ENCODE measurements at regions not wholly inside any gene's neighbourhood (a gene's known extent, or its start where the extent isn't known, plus 50 kb on each side); places are given as distances from the start of the nearest gene placed in this dataset.
"Not testable (repeated sequence)": the region's sequence is repeated elsewhere in the genome, so short reads cannot be mapped to it uniquely, and the experiment has no call there.

DNA sequence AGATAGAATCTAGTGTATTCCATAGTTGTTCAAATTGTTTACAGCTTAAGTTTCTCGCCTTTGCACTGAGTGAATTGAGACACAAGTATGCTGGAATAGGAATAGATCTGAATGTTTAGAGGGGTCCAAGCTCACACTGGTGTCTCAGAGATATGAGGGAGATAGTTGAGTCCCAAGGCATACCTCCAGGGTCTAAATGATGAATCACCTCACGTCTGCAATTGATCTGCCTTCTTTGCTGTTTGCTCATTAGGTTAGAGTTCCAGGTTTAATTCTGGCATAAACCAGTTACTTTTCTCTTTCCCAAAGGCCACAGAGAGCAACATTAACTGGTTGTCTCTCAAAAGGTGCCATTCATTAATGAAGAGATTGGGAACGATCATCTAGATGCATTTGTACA, 106.3 kb upstream of the MME start:
- no peak for DNase-seq

DNA sequence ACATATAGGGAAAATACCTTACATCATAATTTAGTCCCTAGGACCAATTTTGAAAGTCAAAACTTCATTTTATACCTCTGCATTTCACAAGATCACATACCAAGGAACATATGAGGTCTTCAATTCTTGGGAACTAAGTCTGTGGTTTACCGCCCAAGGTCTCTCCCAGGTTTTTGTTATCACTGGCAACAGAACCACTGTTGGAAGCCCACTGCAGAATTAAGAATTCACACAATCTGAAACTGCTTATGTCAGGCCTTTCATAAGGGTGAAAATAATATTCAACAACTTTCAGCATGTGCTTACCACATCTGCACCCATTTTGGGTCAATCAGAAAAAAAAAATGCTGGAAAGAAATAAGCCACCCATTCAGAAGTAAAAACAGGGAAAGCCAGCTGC, 107.2 kb upstream of the MME start:
- no peak for DNase-seq

DNA sequence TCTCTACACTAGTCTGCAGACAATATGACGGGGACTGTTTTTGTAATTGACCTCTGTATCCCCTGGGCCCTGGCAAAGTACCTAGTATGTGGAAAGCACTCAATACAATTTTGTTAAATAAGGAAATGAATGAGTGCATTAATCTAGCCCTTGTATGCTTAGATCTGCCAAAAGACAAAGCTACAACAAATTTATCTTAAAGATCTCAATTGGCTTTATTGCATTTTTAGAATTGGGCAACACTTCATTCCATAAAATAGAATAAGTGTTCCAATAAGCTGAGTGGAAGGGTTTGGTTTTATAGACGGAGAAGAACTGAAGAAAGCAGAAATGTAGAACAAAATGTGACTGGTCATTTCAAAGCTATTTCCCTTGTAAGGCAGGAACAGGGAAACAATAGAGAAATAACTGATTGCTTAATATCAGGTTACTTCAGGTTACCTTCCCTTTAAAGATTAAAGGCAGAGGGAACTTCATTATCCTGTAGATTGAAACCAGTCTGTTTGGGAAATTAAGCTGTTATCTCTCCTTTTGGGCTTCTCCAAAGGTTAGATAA, 108.3 kb upstream of the MME start:
- DNase-seq = peak; percentile 17 to 33

DNA sequence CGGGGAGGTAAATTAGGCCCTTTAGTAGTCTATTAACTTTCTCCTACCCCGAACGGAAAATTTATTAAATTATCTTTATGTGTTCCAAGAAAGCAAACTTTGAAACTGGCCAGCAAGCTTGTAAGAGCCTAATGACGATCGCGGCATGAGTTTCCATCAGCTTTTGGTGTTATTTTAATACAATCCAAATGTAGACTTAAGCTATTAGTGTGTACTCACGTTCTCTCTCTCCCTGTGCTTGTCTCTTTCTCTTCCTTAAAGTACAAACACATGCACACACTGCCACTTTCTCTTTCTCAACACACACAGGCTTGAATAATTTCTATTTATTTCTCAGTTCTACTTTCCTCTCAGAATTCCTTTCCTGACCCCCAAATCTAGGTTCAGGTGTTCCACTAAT, 108.8 kb upstream of the MME start:
- peak in 1 of 2 donors; percentile 5 for DNase-seq

DNA sequence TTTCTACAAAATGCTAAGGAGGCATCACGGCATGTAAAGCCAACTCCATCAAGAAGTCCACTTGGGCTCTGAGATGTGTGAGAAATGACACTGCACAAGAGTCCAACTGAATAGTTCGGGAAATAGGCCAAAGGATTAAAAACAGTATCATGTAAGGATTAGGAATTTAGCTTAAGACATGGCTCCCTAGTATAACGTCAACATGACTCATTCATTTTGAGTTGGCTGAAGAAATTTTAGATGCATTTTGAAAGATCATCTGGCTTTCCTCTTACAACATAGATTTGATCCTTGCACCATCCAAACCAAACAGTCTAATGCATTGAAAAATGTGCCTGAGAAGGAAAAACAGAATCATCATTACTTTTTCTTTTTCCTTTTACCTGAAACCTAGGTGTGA, 109.3 kb upstream of the MME start:
- peak; percentile 76 to 77 for DNase-seq

DNA sequence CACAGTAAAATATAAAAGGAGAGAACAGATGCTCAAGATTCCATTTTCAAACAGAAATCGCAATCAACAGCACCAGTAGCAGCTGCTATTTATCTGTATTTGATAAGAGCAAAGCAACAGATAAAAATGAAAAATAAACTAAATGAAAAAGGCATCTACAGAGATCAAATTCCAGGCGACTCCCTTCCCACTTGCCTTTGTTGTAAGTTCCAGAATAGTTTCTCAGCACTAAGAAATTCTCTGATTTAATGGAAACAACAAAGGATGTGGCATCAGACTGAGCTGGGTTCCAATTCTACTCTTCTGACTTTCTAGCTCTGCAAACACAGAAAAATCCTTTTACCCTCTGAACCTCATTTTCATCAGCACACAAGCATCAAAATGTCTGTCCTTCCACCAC, 110.8 kb upstream of the MME start:
- DNase-seq = no peak

DNA sequence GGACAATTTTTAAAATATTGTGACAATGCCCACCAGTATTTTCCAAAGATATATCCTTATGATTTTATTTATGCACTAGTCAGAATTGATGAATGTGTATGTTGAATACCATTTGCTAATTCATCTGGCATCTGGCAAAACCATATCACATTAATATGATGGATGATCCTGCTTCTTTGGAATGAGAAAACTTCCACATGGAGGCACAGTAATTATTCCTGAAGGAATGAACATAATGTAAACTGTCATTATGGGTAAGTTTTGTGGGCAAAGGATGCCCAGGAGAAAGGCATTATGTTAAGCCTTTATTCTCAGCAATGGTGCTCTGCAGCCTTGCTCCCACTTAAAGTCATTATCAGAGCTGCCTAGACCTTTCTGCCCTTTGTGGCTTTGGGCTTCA, 113.0 kb upstream of the MME start:
- DNase-seq = no peak

DNA sequence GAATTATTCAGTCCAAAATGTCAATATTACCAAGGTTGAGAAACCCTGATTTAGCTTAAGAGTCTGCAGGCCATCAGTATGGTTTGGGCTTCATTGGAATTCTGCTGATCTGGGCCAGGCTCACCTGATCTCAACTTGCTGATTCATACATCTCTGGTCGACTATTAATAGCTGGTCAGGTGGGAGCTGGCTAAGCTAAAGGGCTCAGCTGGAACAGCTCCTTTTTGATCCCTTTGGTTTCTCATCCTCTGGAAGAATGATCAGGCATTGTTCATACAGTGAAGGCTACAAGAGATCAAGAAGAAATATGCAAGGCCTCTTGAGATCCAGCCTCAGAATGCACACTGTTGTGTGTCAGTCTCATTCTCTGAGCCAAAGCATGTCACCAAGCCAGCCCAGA, 123.3 kb upstream of the MME start:
- no peak for DNase-seq

DNA sequence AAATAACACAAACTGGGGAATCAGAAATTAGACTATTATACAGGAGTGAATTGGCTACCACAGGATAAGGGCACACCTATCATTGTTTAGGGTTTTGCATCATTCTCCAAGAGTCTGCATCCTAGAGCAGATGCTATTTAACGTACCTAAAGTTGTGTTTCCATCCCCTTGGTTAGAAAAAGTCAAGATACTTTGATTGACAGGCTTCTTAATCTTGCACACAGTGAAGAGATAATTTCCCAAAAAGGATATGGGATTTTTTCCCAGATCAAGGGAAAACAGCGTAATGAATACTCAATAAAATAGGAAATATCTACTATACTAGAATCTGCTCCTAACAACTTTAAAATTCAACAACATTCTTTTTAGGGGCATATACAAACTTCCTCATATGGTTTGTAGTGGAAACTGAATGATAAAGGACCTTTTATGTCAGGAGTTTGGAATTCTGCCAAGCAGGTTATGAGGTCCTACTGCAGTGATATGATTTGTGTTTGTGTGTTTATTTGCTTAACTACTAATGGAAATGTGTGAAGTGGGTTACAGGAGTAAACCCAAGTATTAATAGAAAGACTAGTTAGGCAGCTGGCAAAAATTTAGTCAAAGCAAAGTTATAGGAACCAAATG, 124.1 kb upstream of the MME start:
- no peak for DNase-seq

DNA sequence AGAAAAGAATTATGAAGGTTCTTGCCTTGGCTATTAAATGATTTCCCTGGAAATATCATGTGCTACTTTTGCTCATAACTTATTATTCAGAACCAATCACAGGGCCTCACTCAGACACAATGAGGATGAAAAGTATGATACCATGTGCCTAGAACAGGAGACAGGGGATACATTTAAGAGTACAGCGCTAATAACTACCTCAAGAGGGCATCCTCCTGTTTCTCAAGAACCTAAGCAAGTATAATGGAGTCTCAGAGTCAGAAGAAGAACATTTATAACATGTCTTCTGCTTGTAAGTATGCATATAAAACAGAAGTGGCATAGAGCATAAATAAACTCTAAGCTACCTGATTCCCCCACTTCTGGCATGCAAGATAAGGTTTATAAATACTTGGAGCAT, 125.4 kb upstream of the MME start:
- peak; percentile 42 to 51 for DNase-seq

DNA sequence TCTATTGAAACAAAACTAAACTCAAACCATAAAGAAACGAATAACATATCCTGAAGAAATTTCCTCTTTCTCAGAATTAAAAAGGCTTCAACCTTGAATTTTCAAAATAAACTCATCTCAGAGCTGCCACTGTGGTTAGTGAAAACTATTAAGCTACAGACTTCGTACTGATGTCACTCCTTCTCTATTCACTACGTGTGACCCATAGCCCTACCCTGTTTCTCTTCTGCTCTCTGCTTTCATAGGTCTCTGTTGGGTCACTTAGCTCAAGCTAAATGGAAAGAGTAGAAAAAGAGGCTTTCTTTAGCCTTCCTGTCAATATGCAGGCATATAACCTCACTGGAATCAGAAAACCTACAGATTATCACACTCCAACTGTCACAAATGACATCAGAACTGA, 126.6 kb upstream of the MME start:
- DNase-seq = no peak

DNA sequence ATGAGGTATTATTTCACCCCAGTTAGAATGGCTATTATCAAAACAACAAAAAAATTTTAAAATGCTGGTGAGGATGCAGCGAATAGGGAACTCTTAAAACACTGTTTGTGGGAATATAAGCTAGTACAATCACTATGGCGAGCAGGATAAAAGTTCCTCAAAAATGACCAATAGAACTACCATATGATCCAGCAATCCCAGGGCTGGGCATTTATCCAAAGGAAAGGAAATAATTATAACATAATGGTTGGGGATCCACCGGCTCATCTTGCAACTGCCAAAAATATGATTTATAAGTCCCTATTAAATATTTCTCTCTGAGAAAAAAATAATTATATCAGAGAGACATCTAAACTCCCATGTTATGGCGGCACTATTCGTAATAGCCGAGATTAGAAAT, 127.6 kb upstream of the MME start:
- no peak for DNase-seq

DNA sequence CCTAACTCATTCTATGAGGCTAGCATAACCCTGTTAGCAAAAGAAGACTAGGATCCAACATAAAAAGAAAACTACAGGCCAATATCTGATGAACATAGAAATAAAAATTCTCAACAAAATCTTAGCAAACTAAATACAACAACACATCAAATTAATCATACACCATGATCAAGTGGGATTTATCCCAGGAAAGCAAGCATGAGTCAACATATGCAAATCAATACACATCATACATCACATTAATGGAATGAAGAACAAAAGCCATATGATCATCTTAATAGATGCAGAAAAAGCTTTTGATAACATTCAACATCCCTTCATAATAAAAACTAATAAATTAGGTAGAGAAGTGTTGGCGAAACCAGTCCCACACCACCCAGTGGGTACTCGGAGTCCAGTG, 136.1 kb upstream of the MME start:
- DNase-seq = no peak

DNA sequence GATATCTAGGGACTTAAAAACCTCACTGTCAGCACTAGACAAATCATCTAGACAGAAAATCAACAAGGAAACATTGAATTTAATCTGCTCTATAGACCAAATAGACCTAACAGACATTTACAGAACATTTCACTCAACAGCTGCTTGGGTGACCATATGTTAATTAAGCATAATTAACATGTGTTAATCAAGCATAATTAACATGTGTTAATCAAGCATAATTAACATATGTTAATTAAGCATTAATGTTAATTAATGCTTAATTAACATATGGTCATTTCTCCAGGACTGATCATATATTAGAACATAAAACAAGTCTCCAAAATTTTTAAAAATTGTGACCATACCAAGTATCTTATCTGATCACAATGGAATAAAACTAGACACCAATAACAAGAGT, 137.3 kb upstream of the MME start:
- DNase-seq = no peak

DNA sequence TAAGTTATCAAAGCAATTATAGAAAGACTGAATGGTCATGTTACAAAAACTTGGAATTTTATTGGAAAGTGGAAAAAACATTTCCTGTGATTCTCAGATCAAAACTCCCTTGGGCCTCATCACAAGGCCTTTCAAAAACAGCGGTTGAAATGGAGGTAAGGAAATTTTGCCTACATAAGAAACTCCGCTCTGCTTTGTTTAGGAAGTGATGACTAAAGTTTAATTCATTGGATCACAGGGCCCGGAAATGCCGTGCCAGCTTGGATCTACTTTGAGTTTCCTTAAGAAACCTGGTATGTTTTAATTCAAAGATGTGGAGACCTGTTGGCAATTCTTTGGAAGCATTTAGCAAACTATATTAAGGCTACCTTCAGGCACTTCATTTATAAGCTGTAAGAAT, 143.9 kb upstream of the MME start:
- no peak for DNase-seq

DNA sequence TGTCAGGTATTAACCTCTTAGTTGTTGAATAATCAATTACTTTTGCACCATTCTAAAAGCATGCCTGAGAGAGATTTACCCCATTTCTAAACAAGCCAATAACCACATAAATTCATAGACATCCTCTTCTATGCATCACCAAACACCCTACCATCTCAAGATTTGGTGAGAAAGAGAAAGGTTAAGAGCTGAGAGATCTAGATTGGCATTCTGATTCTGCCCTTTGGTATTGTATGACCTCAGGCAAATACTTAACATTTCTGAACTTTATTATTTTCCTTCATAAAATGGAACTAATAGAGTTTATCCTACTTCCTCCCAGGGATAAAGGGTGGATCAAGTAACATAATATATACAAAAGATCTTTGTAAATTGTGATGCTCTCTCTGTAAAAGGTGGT, 146.5 kb upstream of the MME start:
- DNase-seq = no peak

DNA sequence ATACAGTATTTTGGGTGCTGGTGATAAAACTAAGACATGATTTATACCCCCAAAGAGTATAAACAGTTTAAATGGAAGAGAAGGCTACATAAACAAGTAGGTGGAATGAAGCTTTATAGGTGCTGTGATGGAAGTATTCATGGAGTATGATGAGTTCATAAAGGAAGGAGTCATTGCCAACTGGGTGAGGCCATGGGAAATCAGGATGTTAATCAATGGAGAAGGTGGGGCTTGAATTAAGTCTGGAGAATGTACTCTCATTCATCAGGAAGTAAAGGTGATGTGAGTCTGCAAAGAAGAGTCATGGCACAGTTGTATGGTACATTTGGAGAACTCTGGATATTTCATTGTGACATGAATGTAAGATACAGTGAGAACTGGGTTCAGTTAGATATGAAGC, 147.5 kb upstream of the MME start:
- no peak for DNase-seq

DNA sequence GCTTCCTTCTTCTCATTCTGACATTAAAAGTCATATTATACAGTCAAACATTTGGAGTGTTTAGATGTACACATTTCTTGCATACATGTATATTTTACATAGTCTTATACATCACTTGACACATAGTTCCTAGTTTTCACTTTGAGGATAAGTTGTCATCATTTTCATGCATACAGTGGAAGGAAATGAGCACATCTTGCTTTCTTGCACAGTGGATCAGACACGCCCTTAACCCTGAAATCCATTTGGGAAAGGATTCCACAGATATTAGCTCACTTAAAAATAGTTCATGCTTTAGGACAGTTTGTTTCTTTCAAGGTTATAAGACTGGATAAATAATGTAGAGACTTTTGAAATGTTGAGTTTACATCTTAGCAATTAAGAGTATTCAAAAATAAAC, 148.6 kb upstream of the MME start:
- DNase-seq = no peak

DNA sequence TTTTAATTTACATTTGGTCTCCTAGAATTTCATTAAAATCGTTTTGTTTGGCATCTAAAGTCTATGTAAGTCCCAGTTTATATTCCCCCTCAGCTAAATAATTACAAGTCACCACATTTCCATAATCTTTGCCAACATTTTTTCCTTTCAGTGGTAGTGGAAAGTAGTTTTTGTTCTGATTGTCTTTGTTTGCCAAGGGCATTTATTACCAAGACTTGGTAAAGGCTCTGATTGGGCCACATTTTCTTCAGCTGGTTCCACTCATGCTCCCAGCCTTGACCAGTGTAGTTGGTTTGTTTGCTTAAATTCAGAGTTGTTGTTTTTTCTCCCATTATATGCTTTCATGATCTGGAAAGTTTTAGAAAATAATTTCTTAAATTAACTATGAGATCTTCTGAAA, 153.4 kb upstream of the MME start:
- no peak for DNase-seq

DNA sequence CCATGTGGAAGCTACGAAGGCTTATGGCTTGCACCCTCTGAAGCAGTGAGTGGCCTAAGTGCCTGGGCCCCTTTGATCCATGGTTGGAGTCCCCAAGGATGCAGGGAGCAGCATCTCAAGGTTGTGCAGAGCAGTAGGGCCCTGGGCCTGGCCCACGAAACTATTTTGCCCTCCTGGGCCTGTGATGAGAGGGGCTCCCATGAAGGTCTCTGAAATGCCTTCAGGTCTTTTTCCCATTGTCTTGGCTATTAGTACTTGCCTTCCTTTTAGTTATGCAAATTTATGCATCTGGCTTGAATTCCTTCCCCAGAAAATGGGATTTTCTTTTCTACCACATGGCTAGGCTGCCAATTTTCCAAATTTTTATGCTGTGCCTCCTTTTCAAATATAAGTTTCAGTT, 158.8 kb upstream of the MME start:
- no peak for DNase-seq

DNA sequence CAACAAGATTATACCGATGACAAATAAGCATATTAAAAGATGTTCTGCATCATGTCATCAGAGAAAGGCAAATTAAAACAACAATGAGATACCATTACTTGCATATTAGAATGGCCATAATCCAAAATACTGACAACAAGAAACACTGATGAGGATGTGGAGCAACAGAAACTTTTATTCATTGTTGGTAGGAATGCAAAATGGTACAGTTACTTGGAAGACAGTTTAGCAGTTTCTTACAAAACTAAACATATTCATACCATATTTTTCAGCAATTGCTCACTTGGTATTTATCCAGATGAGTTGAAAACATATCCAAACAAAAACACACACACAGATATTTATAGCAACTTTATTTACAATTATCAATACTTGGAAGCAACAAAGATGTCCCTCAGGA, 160.9 kb upstream of the MME start:
- no peak for DNase-seq

DNA sequence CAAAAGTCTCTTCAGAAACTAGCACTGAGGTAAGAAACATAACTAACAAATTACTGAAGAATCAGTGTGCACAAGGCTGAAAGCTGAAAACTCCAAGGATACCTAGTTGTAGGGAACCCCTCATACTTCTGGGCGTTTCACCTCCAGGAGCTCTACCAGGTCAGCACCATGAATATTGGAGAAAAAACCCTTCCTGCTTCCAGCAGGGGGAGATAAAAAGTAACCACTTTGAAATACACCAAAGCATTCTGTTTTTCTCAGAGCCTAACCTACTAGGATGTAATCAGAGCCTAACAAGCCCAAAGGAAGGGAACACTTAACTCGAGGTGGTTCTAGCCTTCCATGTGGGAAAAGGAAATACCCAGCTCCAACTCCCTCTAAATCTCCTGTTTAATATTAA, 175.8 kb upstream of the MME start:
- DNase-seq = peak; percentile 3 to 13

DNA sequence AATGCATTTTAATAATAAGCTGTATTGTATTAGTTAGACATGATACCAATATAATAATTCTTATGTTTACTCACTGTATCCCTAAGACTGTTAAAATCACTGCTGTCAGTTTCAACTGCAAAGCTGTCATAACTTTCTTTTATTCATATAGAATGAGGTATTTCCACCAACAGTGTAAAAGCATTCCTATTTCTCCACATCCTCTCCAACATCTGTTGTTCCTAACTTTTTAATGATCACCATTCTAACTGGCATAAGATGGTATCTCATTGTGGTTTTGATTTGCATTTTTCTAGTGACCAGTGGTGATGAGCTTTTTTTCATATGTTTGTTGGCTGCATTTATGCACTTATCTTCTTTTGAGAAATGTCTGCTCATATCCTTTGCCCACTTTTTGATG, 177.6 kb upstream of the MME start:
- not testable (repeated sequence) for DNase-seq

DNA sequence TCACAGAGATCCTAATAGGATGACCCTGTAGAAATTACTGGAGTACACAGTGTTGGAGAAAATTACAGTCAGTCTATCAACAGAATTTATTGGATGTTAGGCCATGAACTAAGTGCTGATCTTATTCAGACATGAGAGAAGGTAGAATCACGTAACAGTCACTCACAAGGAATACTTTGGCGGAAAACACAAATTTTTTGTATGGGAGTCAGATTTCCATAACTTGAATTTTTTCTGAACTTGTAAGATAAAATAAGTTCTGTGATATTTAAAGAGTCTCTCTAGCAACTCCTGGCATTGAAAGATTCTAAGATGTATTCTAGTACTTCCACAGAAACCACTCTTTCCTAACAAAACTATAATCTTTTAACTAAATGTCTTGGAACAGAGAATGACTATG, 178.8 kb upstream of the MME start:
- DNase-seq = no peak

DNA sequence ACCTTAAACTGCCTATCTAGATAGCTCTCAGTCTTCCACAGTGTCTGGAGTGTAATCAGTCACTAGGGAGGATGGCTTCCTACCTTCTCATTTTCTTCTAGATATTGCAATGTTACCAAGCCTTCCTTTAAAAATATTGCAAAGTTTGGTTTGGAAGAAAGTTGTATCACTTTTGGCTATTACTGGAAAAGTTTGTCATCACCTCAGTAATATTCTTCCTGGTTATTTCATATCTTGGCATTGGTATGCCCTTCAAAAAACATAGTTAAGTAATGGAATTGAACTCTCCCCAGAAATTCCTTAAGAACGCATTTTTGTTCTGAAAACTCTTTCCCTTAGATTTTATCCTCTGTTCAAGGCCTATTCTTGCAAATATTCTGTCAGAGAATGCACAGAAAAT, 179.3 kb upstream of the MME start:
- DNase-seq = no peak

DNA sequence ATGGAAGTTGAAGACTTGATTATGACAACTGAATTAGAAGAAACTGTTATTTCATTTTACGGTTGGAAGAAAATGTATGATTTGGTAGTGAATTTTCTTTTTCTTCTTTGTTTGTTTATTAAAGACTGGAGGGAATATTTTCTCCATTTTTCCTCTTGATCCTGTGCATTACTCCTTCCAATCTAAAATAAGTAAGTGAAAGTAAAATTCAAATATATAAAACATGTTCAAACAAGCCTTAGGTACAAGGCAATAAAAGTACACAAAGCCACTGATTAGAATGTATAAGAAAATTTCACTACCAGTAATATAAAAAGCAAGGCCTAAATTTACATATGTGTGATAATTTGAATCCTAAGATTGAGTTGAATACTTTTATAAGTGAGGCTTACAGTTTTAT, 181.2 kb upstream of the MME start:
- DNase-seq = no peak
